Naive thymus-derived CD4-positive, alpha-beta T cell (primary cell): ENCODE measurements at regions not wholly inside any gene's neighbourhood (a gene's known extent, or its start where the extent isn't known, plus 50 kb on each side); places are given as distances from the start of the nearest gene placed in this dataset.

Experiments
- ATAC-seq: fragments of 150-1000 bp; cut with Tn5 transposase; 2 replicates; pipeline ENCODE4 v1.10.0; 2021; ENCODE audit warnings: mild to moderate bottlenecking, moderate library complexity
- CTCF ChIA-PET: fragments of 350-600 bp; sonication (Branson Sonifier 250); formaldehyde crosslinking; loops from one replicate; lab custom pipeline; 2021; ENCODE audit warnings: antibody characterized with exemption; lab: Charles Lee
- POLR2A ChIA-PET: fragments of 350-600 bp; sonication (Branson Sonifier 250); formaldehyde crosslinking; loops from one replicate; lab custom pipeline; 2021; ENCODE audit warnings: antibody characterized with exemption, inconsistent platforms; lab: Charles Lee
- DNase-seq, 9 donors: peaks; one replicate each; pipeline versions ENCODE4 v3.0.0 to v3.0.0-alpha.2; 2020 to 2022; ENCODE audit warnings: mixed read lengths in 1 of 9
- H3K27ac ChIP-seq: one replicate; pipeline ENCODE4 v1.7.0; 2013; ENCODE audit warnings: mild to moderate bottlenecking, low read depth, low read length, moderate library complexity
- H3K27me3 ChIP-seq, 2 donors: one replicate each; pipeline ENCODE4 v1.7.0; 2013; ENCODE audit warnings: low read length in 2 of 2, mild to moderate bottlenecking in 2 of 2, moderate library complexity in 2 of 2; ENCODE audit not compliant: control insufficient read depth in 2 of 2, insufficient read depth in 2 of 2
- H3K36me3 ChIP-seq, 3 experiments: 1 replicate in 2 of 3; 2 replicates in 1 of 3; pipeline ENCODE4 v1.7.0; 2013; ENCODE audit warnings: low read length in 3 of 3, mild to moderate bottlenecking in 3 of 3, moderate library complexity in 1 of 3; ENCODE audit not compliant: insufficient read depth in 3 of 3, control insufficient read depth in 2 of 3
- H3K4me1 ChIP-seq, 2 donors: one replicate each; pipeline ENCODE4 v1.7.0; 2013; ENCODE audit warnings: low read length in 2 of 2, mild to moderate bottlenecking in 2 of 2, moderate library complexity in 1 of 2; ENCODE audit not compliant: control insufficient read depth in 2 of 2, insufficient read depth in 2 of 2
- H3K4me3 ChIP-seq: 2 replicates; pipeline ENCODE4 v1.7.0; 2013; ENCODE audit warnings: mild to moderate bottlenecking, low read length
- H3K9me3 ChIP-seq, 3 experiments: 1 replicate in 2 of 3; 2 replicates in 1 of 3; pipeline ENCODE4 v1.7.0; 2013; ENCODE audit warnings: low read length in 3 of 3; ENCODE audit not compliant: control insufficient read depth in 2 of 3
- H3K27ac Mint-ChIP-seq, 9 donors: one replicate each; pipeline ENCODE4 v1.8.0; 2020 to 2022; ENCODE audit warnings: mixed read lengths in 9 of 9, mild to moderate bottlenecking in 8 of 9, moderate library complexity in 5 of 9, inconsistent platforms in 2 of 9
- H3K27me3 Mint-ChIP-seq, 5 donors: one replicate each; pipeline ENCODE4 v1.8.0; 2021 to 2022; ENCODE audit warnings: mixed read lengths in 5 of 5, mild to moderate bottlenecking in 1 of 5
- H3K36me3 Mint-ChIP-seq, 5 donors: one replicate each; pipeline ENCODE4 v1.8.0; 2020 to 2022; ENCODE audit warnings: mixed read lengths in 5 of 5, mild to moderate bottlenecking in 3 of 5, inconsistent platforms in 1 of 5
- H3K4me1 Mint-ChIP-seq, 7 donors: one replicate each; pipeline ENCODE4 v1.8.0; 2020 to 2022; ENCODE audit warnings: mixed read lengths in 7 of 7, mild to moderate bottlenecking in 3 of 7, inconsistent platforms in 1 of 7
- H3K4me3 Mint-ChIP-seq, 10 donors: one replicate each; pipeline ENCODE4 v1.8.0; 2020 to 2022; ENCODE audit warnings: mild to moderate bottlenecking in 10 of 10, mixed read lengths in 10 of 10, moderate library complexity in 6 of 10, inconsistent platforms in 2 of 10
- H3K9me3 Mint-ChIP-seq, 11 donors: one replicate each; pipeline ENCODE4 v1.8.0; 2020 to 2022; ENCODE audit warnings: mixed read lengths in 11 of 11, mild to moderate bottlenecking in 4 of 11, inconsistent platforms in 1 of 11, moderate library complexity in 1 of 11
- intact Hi-C, 2 donors: fragments of 100-400 bp; cut with micrococcal nuclease; formaldehyde crosslinking; loops; one replicate each; pipeline ENCODE4 v1.15.1; 2023

DNA sequence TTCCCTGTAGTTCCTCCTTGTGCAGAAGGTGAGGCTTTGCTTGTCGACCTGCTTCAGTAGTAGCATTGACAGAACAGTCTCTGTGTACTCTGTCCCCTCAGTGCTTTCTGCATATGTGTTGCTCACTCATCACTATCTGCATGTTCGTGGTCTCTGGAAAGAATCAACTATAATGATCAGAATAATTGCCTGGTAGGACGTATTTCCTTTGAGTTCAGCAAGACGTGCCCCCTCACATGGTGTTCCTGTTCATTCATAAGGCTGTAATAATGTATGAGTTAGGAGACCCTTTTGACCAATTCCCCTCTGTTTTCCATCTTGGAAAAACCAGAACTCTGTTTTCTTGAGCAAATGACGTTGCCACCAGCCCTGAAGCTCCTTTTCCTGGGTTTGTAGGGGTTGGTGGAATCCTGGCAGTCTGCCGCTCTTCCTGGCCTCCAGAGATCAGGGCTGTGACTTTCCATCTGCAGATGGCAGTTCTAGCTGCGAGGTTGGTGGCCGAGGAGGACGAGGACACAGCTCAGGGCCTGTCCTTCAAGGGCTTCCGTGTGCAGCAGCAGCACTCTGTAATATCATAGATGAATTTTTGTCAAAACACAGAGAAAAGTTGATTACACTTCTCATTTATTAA is 61.9 kb downstream of the EXOSC2 start:
- H3K9me3 Mint-ChIP-seq = no peaks in the 10 kb centered on the region
- Histone ChIP-seq H3K9me3 (no peaks in the 10 kb centered on the region), H3K4me1 (no peaks in the 10 kb centered on the region), H3K4me3 (no peak overlapping the region), H3K36me3 (peaks cover 0 to 5% (median 0%) of the 10 kb centered on the region in 3 experiments), H3K27me3 (no peaks in the 10 kb centered on the region), H3K27ac (no peak overlapping the region)
- ATAC-seq (no peak), DNase-seq (no peak)
- no peak overlapping the region for H3K27ac Mint-ChIP-seq
- no peak overlapping the region for H3K4me3 Mint-ChIP-seq
- intact Hi-C loops = no loop called here
- H3K27me3 Mint-ChIP-seq = no peaks in the 10 kb centered on the region
- H3K36me3 Mint-ChIP-seq = peaks cover 0 to 4% (median 0%) of the 10 kb centered on the region in 5 donors
- peaks cover 0 to 36% (median 26%) of the 10 kb centered on the region in 7 donors for H3K4me1 Mint-ChIP-seq
- ChIA-PET POLR2A (no interaction called here), CTCF (no interaction called here)

DNA sequence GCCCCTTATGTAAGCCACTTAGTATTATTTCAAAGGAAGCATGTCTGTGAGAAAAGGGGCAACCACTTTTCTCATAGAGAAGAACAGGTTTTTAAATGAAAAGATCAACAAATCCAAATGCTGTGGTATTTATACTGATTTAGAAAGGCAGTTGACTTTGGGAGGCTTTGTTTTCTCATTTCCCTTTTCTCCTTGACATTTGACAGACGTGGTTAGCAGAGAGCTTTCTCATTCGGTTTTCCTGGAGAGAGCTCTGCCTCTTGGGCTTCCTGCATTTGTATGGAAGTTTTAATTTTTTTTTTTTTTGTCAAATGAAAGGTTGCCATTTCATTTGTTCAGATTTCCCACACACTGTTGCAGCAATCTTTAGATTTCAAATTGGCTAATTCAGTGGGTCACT is 62.5 kb downstream of the EXOSC2 start:
- no peak overlapping the region for H3K27ac ChIP-seq
- no peak overlapping the region for H3K4me3 ChIP-seq
- POLR2A ChIA-PET = no interaction called here
- H3K4me1 Mint-ChIP-seq = peaks cover 0 to 36% (median 26%) of the 10 kb centered on the region in 7 donors
- no peak for DNase-seq
- intact Hi-C loops = no loop called here
- H3K27me3 Mint-ChIP-seq = no peaks in the 10 kb centered on the region
- CTCF ChIA-PET = no interaction called here
- peaks cover 0 to 5% (median 0%) of the 10 kb centered on the region in 3 experiments for H3K36me3 ChIP-seq
- ATAC-seq = no peak
- H3K27ac Mint-ChIP-seq = no peak overlapping the region
- no peaks in the 10 kb centered on the region for H3K4me1 ChIP-seq
- no peaks in the 10 kb centered on the region for H3K27me3 ChIP-seq
- H3K9me3 ChIP-seq = no peaks in the 10 kb centered on the region
- peaks cover 0 to 4% (median 0%) of the 10 kb centered on the region in 5 donors for H3K36me3 Mint-ChIP-seq
- no peak overlapping the region for H3K4me3 Mint-ChIP-seq
- no peaks in the 10 kb centered on the region for H3K9me3 Mint-ChIP-seq

DNA sequence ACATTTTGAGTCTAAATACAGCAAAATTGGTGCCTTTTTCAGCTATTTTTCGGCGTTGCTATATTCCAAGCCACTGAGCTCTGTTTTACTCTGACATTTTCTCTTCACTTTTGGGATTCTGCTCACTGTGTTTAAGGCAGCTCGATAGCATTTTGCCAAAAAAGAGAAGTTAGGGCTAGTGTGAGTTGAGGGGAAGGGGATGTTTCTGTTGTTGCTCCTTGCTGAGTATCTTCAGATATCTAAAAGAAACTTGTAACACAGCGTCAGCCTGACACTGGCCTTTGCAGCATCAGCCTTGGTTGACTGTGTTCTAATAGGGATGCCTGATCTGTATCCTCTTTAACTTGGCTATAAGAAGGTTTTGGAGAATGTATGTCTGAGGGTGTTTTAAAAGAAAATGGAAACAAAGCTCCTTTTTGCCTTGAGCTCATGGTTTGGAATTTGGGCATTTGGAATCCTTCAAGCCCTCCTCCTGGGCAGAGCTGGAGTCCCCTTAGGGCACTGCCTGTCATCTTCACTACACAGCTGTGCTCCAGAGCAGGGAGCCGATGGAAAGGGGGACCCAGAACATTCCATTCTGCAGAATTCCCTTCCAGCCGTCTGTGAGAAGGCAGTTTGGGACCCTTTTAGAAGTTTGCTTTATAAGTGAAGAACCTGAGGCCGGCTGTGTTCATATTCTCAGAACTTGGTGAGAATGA is 63.0 kb downstream of the EXOSC2 start:
- POLR2A ChIA-PET = no interaction called here
- intact Hi-C loops = no loop called here
- no peaks in the 10 kb centered on the region for H3K27me3 Mint-ChIP-seq

GRCh38 chr9:130759738-130760137 is 66.2 kb downstream of the EXOSC2 start:
- POLR2A ChIA-PET = no interaction called here
- Histone ChIP-seq H3K27ac (no peak overlapping the region), H3K36me3 (no peaks in the 10 kb centered on the region), H3K27me3 (no peaks in the 10 kb centered on the region), H3K9me3 (no peaks in the 10 kb centered on the region), H3K4me1 (no peaks in the 10 kb centered on the region), H3K4me3 (no peak overlapping the region)
- intact Hi-C loops = no loop called here
- Mint-ChIP-seq H3K4me1 (peaks cover 5 to 49% (median 36%) of the 10 kb centered on the region in 7 donors), H3K4me3 (no peak overlapping the region), H3K27me3 (no peaks in the 10 kb centered on the region), H3K36me3 (peaks cover 0 to 12% (median 0%) of the 10 kb centered on the region in 5 donors), H3K27ac (peak overlapping the region in 1 of 9 donors; percentile 66), H3K9me3 (no peaks in the 10 kb centered on the region)
- CTCF ChIA-PET = no interaction called here
- DNase-seq (no peak), ATAC-seq (no peak)

More for the DNA sequence above, 63.0 kb downstream of the EXOSC2 start:
- Histone ChIP-seq H3K4me3 (no peak overlapping the region), H3K4me1 (no peaks in the 10 kb centered on the region), H3K9me3 (no peaks in the 10 kb centered on the region), H3K27ac (no peak overlapping the region), H3K27me3 (no peaks in the 10 kb centered on the region), H3K36me3 (peaks cover 0 to 2% (median 0%) of the 10 kb centered on the region in 3 experiments)
- CTCF ChIA-PET = no interaction called here
- peak overlapping the region in 1 of 9 donors; percentile 41 for H3K27ac Mint-ChIP-seq
- ATAC-seq (no peak), DNase-seq (no peak)
- peaks cover 0 to 9% (median 0%) of the 10 kb centered on the region in 5 donors for H3K36me3 Mint-ChIP-seq
- peaks cover 0 to 37% (median 30%) of the 10 kb centered on the region in 7 donors for H3K4me1 Mint-ChIP-seq
- no peak overlapping the region for H3K4me3 Mint-ChIP-seq
- H3K9me3 Mint-ChIP-seq = no peaks in the 10 kb centered on the region

DNA sequence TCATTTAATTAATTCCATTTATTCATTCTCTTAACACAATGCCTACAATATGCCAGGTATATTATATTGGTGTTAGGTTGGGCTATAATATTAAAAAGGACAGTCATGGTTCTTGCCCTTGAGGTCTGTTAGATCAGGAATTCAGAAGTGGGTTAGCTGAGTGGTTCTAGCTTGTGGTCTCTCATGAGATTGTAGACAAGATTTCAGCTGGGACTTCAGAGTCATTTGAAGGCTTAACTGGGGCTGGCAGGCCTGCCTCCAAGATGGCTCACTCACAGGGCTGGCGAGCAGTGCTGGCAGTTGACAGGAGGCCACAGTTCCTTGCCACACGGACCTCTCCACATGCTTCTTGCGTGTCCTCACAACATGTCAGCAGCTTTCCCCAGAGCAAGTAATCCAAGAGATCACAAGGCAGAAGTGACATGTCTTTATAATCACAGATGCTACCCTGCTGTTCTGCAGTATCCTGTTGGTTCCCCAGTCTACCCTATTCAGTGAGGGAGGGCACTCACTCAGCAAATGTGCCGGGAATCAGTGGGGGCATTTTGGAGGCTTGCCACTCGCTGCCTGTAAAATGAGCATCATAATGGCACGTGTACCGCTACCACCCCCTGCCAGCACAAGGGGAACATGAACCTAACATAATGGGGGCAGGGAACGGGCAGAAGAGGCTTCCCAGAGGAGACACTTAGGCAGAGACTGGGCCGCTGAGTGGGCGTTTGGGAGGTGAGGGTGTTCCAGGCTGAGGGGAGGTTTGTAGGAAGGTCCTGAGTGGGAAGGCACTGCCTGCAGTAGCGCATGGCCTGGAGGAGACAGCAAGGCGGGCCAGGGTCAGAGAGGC is 70.0 kb downstream of the EXOSC2 start:
- no peaks in the 10 kb centered on the region for H3K9me3 ChIP-seq
- no peak for ATAC-seq
- no peak overlapping the region for H3K27ac ChIP-seq
- no peaks in the 10 kb centered on the region for H3K27me3 Mint-ChIP-seq
- peaks cover 0 to 8% of the 10 kb centered on the region in 2 donors for H3K4me1 ChIP-seq
- H3K4me3 ChIP-seq = no peak overlapping the region
- H3K9me3 Mint-ChIP-seq = no peaks in the 10 kb centered on the region
- intact Hi-C loops = no loop called here
- H3K4me3 Mint-ChIP-seq = peak overlapping the region in 1 of 10 donors; percentile 48
- H3K4me1 Mint-ChIP-seq = peaks cover 26 to 59% (median 49%) of the 10 kb centered on the region in 7 donors
- POLR2A ChIA-PET = no interaction called here
- peak overlapping the region in 2 of 9 donors; percentile 7 to 52 for H3K27ac Mint-ChIP-seq
- no peaks in the 10 kb centered on the region for H3K27me3 ChIP-seq
- DNase-seq = no peak
- CTCF ChIA-PET = interaction anchor here (1.4 kb wide), 1 partner anchor 283 kb away, joined by 3 read pairs; no protein-coding TSS in a partner anchor
- H3K36me3 ChIP-seq = no peaks in the 10 kb centered on the region
- peaks cover 0 to 12% (median 0%) of the 10 kb centered on the region in 5 donors for H3K36me3 Mint-ChIP-seq

DNA sequence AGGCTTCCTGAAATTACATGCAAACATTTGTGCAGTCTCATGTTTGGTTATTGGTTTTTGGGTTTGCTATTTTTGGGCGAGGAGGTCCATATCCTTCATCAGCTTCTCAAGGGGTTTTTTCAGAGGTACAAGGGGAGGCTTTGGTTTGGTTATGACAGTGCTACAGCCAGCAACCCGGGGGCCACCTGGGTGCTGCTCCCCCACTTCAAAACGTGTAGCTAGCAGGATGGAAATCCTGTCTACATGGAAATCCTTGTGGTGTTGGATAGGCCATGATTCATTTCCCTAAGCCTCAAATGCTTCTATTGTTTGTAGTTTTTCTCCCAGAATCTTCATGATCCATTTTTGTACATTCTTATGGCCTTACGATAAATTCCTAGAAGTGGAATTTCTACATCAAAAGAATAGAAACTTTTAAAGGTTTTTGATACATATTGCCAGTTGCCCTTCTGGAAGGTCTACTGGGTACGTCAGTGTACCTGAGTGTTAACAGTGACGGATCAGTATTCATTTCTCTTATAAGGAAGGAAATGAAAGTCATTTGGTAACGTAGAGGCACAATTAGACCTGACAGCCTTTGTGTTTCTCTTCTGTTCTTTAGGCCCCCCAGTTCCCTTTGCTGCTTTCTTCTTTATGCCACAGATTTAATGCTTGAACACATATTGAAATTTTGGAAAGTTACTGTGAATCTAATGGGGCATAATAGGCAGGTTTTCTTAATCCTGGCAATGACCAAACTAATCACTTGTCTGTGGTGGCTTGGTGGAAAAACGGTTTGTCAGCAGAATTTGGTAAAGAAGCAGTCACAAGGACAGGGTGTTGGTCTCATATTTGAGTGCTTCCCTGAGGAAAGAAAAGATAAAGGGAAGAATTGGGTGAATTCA is 69.7 kb upstream of the ABL1 start:
- ATAC-seq (no peak), DNase-seq (no peak)
- Histone ChIP-seq H3K4me3 (no peak overlapping the region), H3K9me3 (no peaks in the 10 kb centered on the region), H3K27me3 (no peaks in the 10 kb centered on the region), H3K4me1 (peaks cover 0 to 8% of the 10 kb centered on the region in 2 donors), H3K36me3 (no peaks in the 10 kb centered on the region), H3K27ac (no peak overlapping the region)
- ChIA-PET POLR2A (no interaction called here), CTCF (interaction anchor here (1.4 kb wide), 1 partner anchor 281 kb away, joined by 3 read pairs; no protein-coding TSS in a partner anchor)
- peak overlapping the region in 1 of 10 donors; percentile 29 for H3K4me3 Mint-ChIP-seq
- intact Hi-C loops = no loop called here
- H3K4me1 Mint-ChIP-seq = peaks cover 26 to 53% (median 46%) of the 10 kb centered on the region in 7 donors
- peak overlapping the region in 1 of 9 donors; percentile 48 for H3K27ac Mint-ChIP-seq
- peaks cover 0 to 8% (median 0%) of the 10 kb centered on the region in 5 donors for H3K36me3 Mint-ChIP-seq
- H3K9me3 Mint-ChIP-seq = no peaks in the 10 kb centered on the region
- no peaks in the 10 kb centered on the region for H3K27me3 Mint-ChIP-seq
